ENCODE measurements at regions not wholly inside any gene's neighbourhood (a gene's known extent, or its start where the extent isn't known, plus 50 kb on each side); places are given as distances from the start of the nearest gene placed in this dataset.
"Not testable (repeated sequence)": the region's sequence is repeated elsewhere in the genome, so short reads cannot be mapped to it uniquely, and the experiment has no call there.

DNA sequence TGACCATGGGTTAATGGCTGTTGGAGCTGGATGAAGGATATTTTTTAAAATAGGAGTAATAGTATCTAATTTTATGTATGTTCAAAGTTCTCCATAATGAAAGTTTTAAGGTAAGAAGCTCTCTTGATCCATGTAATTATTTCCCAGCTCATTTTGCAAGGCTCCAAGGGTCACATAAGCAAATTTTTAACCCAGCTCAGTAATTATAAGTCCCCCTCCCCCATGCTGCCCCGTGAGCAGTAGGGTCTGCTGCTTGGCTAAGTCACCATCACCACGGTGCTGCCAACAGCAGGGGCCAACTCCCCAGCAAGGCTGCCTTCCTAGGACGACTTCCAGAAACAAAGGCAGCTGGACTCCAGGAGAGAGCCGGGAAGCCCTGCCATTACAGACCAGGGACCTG is 340.0 kb downstream of the FBXW7 start:
- DNase-seq (ENCODE audit: low read depth in 3 of 3), result no peak

DNA sequence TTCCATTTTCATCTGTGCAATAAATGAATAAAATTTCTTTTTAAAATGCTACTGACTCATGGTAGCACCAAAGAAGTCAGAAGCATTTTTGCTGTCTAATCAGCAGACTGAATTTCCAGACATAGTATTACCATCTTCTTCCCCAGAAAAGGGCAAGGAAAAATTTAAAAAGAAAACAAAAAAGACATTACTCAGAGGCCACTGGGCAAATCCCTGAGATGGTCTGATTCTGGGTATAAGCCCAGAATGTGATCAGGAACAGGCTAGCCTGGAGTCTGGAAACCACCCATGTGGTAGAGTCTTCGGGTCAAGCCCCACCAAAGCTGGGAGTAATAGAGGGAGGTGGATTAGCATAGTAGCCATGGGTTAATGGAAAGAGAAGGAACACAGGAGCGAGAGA is 342.8 kb downstream of the FBXW7 start:
- no peak for DNase-seq (ENCODE audit: low read depth in 3 of 3)

DNA sequence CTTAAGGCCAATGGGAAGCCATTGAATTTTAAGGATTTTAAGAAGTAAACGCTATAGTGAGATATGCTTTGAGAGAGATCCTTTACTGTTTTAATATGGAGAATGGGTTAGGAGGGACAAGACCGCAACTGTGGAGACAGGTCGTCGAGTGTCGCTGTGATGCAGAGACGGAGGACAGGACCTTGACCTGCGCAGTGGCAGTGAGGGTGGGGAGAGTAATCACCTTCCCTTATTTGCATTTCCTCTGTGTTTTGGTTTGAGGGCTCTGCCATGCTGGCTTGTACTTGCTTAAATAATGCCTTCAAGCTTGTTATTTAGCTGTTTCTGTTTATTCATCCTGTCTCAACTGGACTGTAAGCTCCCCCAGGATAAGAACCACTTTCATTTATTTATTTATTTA is 345.0 kb downstream of the FBXW7 start:
- no peak for DNase-seq (ENCODE audit: low read depth in 3 of 3)

- no peak for DNase-seq (ENCODE audit: low read depth in 3 of 3)
Measured at GRCh38 chr4:152189451-152190179, 346.3 kb downstream of the FBXW7 start.

DNA sequence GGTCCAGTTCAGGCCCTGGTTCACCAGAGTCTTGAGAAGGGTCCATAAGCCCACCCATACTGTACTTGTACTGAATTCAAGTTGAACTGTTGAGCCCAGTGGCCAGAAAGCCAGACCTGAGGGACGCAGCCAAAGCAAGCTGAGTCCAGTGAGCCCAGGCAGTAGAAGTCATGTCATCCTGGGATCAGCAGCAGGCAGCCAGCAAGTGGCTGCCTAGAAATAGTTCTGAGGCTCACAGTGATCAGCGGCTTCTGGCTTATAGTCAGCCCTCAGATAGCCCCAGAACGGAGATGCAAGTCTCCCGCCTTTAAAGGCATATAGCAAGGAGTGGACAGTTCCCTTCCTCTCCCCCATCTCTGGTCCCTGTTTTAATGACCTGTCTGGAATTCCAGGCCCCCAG is 347.1 kb downstream of the FBXW7 start:
- DNase-seq (ENCODE audit: low read depth in 3 of 3), result no peak

- no peak for DNase-seq (ENCODE audit: low read depth in 3 of 3)
Measured at GRCh38 chr4:152187693-152188092, 348.2 kb downstream of the FBXW7 start.

DNA sequence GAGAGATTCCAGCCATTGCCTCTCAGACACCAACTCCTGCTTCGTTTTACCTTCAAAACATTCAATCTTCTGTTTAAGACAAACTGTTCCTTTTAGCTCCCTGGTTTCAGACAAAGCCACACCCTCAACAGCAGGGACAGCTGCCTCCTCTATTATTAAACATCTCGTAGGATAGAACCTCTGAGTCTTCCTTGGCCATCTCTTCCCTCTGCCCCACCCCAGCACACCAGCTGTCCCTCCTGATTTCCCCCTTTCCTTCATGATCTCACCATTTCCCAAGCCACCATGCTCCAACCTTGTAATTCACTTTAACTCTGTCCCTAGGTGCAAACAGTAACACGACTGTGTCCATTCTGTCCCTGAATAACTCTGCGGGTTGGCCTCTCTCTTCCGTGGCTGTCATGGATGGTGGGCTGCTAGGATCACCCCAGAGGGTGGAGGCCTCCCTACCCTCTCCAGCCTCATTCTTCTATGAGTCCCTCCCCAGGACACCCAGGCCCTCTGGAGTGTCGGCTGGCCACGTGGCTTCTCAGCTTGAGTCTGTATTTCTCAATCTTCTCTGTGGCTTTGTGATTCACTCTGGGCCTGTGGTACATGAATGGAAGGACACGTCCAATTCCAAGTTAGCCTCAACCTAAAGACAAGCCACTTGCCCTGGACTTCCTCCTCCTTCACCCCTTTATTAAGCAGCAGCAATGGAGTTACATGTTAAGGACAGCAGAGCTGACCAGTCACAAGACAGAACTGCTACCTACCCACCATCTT is 349.9 kb downstream of the FBXW7 start:
- no peak for DNase-seq (ENCODE audit: low read depth in 3 of 3)

GRCh38 chr4:152181150-152181549 is 354.7 kb downstream of the FBXW7 start:
- no peak for DNase-seq (ENCODE audit: low read depth in 3 of 3)

DNA sequence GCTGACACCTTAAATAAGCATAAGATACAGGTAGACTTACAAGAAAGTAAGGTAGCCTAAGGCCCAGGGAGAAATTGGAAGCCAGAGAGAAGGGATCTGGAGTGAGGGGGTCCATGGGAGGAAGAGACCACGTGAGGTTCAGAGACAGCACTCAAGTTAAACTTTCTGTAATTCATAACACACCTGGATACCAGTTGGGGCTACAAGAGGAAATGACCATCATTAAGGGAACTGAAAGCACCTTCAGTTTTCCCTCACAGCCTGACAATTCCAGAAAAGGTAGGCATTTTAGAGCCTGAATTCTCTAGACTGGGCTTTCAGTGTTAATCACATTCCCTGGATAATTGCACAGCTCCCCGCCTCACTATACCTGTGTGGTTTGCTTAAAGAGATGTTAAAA is 355.5 kb downstream of the FBXW7 start:
- DNase-seq (ENCODE audit: low read depth in 3 of 3), result no peak

DNA sequence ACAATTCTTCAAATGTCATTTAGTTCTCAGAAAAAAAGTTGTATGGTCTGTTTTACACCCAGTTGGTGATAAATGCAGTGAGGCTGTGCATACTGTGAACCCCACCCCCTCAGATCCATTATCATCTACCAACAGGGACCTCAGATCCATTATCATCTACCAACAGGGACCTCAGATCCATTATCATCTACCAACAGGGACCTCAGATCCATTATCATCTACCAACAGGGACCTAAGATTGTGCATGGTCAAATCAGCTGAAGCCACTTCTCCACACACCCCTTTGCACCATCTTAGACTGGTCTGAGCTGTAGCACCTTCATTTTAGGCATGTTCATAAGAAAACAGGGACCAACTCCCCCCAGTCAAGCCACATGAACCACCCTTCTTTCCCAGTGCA is 358.4 kb downstream of the FBXW7 start:
- DNase-seq (ENCODE audit: low read depth in 3 of 3), result not testable (repeated sequence)

GRCh38 chr4:152176627-152177214 is 359.2 kb downstream of the FBXW7 start:
- DNase-seq (ENCODE audit: low read depth in 3 of 3), result no peak

- no peak for DNase-seq (ENCODE audit: low read depth in 3 of 3)
Measured at GRCh38 chr4:152175586-152175985, 360.3 kb downstream of the FBXW7 start.

GRCh38 chr4:152172146-152172545 is 363.7 kb downstream of the FBXW7 start:
- DNase-seq (ENCODE audit: low read depth in 3 of 3), result no peak

GRCh38 chr4:152171556-152171955 is 364.3 kb downstream of the FBXW7 start:
- DNase-seq (ENCODE audit: low read depth in 3 of 3), result no peak

DNA sequence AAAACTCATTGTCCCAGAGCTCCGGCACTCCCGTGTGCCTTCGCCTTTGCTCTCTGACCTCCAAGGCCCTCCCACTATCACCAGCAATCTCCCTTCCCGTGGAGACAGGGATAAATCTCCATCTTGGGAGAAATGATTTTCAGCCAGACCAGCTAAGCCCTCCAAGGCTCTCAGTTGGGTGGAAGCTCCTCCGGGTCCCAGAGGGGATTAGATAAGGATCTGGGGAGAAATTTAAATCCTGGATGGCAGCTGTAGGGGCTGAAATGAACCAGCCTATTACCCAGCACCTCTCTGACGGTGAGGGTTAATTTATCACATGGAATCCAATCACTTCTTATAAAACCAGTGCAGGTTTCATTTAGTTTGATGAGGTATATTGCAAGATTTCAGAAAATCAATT is 366.2 kb downstream of the FBXW7 start:
- DNase-seq (ENCODE audit: low read depth in 3 of 3), result no peak

- no peak for DNase-seq (ENCODE audit: low read depth in 3 of 3)
Measured at GRCh38 chr4:152168987-152169616, 366.8 kb downstream of the FBXW7 start.

- no peak for DNase-seq (ENCODE audit: low read depth in 3 of 3)
Measured at GRCh38 chr4:152166567-152166966, 369.3 kb downstream of the FBXW7 start.

DNA sequence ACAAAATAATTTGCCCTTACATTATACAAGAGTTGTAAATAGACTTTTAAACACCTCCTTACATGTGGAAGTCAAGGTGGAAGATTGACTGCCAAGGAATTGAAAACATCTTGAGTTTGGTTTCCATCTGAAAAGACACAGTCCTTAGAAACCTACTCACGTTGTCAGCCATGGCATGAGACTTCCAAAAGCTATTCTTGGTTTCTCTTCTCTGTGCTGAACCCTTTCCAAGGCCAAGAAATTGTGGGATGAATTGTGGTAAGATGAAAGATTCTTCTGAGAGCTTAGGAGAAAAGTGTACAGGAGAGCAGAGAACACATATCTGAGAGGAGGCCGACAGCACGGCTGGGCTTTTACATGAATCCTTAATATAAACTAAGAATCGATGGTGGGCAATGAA is 370.0 kb downstream of the FBXW7 start:
- no peak for DNase-seq (ENCODE audit: low read depth in 3 of 3)

DNA sequence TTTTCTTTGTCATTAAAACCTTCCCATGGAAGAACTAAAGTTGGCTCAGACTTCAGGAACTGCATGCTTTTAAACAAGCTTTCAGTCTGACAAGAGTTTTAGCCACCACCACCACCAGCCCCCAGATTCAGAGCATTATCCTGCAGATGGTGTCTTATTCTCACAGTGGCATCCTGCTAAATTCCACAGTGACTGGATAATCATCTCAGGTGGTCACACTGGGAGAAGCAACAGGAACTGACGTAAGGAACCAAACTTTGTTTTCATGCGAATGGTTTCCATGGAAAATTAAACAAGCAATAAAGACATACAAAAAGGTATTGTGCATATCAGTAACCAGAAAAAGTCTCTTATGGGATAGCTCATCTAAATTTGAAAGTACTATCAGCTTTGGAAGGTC is 370.7 kb downstream of the FBXW7 start:
- DNase-seq (ENCODE audit: low read depth in 3 of 3), result no peak

DNA sequence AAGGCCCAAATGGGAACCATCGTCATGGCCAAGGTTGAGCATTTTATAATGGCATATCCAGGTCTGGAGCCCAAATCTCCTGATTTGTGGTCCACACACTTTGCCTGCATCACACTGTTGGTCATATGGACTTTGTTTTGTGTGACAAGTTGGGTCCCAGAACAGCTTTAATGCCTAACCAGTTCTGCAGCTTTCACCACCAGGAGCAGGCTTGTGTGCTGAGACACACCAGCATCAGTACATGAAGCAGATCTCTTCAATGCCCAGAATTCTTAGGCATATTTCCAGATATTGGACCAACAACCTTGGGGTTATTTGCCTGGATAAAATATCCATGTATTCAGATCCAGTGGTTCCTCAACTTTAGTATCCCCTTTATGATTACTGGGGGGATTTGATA is 371.3 kb downstream of the FBXW7 start:
- no peak for DNase-seq (ENCODE audit: low read depth in 3 of 3)

DNA sequence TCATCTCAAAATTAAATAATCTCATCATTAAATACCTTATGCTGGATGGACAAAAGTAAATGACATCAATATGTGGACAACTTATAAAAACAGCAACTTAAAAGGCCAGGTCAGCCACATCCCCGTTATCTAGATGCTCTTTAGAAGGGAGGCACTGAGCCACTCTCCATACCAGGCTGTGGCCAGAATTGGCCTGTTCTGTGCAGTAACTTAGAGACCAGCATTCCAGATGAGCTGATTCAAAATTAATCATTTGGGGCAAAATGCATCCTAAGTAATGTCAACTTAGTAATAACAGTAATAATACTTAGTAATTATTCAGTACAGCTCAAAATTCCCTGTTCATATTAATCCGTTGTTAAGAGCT is 373.6 kb downstream of the FBXW7 start:
- DNase-seq (ENCODE audit: low read depth in 3 of 3), result no peak

DNA sequence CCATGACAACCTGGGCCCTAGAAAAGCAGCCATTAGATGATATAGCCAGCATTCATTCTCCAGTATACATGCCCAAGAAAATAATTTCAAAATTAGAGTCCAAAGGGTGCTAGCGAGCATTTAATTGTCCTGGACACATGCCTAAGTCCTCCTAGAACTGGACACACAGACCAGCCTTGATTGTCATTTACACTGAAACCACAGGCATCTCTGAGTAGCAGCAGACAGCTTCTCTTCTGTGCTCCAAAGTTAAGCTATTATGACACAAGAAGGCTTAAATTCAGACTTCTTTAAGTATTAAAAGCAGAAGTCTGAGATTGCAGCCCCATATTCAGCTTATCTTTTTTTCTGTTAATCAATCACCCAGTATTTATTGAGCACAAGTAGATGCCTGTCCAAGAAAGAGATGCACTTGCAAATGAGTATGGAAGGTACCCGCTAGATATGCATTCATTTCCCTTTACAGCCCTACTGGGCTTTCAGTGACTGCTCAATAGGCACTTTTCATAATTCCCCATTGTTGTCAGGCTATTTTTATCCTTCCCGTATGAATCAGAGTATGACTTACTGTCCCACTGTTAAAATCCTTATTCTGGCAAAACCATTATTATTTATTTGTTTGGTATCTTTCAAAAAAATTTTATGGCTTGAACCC is 374.1 kb downstream of the FBXW7 start:
- DNase-seq (ENCODE audit: low read depth in 3 of 3), result no peak
